HG03565 (cell line): ENCODE measurements at regions not wholly inside any gene's neighbourhood (a gene's known extent, or its start where the extent isn't known, plus 50 kb on each side); places are given as distances from the start of the nearest gene placed in this dataset.

Source experiments
- ATAC-seq: cut with Tn5 transposase; IDR thresholded peaks from one replicate; pipeline ENCODE4 v1.9.1; 2021; ENCODE audit warnings: mild to moderate bottlenecking, moderate library complexity; ENCODE audit not compliant: unreplicated experiment

DNA sequence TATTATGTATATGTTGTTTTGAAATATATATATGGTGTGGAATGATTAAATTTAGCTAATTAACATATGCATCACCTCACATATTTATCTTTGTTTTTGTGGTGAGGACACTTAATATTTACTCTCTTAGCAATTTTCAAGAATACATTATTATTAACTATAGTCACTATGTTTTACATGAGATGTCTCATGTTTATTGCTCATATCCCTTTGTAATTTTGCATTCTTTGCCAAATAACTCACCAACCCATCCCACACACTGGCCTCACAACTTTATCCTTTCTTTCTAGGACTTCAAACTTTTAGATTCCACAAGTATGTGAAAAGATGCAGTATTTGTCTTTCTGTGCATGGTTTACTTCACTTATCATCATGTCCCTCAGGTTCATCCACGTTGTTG lies 950.2 kb upstream of the CADM2 start:
- no peak for ATAC-seq

DNA sequence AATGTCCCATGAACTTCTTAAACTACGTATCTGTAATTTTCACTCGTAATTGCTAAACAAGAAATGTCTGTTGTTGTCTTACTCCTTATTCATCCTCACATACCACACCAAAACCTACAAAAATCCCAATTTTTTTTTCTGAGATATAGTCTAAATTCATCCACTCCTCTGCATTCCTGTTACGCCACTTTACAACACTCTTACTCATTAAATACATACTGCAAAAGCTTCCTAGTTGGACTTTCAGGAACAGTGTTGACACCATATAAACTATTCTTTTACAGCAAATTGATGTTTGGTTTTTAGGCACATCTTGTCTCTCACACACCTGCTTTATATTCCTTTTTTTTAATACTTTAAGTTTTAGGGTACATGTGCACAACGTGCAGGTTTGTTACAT lies 934.9 kb upstream of the CADM2 start:
- ATAC-seq: no peak

DNA sequence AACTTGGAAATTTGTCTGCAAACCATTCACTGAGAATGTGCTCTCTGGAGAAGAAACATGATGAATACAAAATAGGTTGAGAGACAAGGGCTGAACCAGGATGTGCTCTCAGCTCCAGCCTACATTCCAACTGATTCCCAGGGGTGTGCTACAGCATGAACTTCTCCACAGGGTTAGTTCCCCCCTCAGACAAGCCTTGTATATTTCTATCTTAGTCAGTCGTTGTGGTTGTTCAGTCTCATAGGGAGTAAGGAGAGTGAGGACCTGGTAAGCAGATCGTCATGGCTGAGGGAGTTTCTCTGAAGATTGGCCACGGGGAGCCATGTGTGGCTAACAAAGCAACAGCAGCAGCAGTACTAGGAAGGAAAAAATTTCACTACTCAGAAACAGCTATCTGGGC lies 919.7 kb upstream of the CADM2 start:
- ATAC-seq: no peak

DNA sequence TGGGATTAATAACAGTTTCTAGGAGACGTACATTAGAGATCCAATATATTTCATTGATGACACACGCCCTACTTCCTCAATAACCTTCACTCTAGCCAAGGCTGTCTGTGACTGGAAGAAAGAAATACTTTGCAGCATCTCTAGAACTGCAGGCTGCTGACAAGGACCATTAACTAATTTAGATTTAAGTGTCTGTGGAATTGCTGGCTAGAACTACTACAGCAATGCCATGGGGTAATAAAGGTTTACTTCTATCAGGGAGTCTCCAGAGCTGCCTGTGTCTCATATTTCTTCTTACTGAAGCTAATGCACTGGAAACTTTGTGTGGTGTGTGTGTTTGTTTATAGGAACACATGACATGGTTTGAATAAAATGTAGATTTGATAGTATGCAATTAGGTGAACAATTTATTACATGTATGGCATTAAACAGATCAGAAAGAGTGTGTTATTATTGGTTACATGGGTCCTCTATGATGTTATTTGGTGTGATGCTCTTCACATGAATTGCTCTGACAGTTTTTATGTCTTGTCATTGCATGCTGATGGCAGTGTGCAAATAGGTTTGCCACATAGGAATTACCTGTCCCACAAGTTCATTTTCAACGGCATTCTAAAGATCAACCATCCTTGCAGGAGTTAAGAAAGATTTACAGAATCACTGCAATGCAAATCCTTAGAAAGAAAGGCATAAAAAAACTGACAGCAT lies 916.2 kb upstream of the CADM2 start:
- ATAC-seq: no peak

DNA sequence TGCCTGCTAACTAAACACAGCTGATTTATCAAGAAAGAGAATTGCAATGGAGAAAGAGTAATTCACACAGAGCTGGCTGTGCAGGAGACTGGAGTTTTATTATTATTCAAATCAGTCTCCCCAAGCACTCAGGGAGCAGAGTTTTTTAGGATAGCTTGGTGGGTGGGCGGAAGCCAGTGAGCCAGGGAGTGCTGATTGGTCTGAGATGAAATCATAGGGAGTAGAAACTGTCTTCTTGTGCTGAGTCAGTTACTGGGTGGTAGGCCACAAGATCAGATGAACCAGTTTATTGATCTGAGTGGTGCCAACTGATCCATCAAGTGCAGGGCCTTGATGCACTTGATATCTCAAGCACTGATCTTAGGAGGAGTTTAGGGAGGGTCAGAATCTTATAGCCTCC lies 891.9 kb upstream of the CADM2 start:
- ATAC-seq: no peak

DNA sequence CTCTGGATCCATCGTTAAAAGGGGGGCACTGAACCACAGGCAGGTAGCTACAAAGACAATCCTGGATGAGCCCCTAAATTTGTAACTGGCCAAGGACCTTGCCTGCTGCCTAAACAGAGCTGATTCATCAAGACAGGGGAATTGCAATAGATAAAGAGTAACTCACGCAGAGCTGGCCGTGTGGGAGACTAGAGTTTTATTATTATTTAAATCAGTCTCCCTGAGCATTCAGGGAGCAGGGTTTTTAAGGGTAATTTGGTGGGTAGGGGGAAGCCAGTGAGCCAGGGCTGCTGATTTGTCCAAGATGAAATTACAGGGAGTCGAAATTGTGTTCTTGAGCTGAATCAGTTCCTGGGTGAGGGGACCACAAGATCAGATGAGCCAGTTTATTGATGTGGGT lies 885.1 kb upstream of the CADM2 start:
- ATAC-seq: no peak

DNA sequence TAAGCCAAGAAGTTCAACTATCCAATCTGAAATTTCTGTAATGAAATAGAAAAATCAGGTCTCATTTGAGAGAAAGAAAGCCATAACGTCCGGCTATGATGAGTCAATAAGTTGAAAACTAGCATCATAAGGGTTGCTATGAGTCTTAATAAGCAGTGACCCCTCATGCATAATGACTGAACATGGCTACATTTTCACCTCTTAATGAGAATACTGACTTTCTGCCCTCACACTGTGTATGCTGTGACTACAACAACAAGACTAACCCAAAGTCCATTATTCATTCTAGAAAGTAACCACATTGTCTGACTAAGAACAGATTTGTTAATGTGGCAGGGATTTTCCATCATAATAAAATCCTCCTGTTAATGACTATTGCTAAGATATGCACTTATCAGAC lies 884.0 kb upstream of the CADM2 start:
- no peak for ATAC-seq

DNA sequence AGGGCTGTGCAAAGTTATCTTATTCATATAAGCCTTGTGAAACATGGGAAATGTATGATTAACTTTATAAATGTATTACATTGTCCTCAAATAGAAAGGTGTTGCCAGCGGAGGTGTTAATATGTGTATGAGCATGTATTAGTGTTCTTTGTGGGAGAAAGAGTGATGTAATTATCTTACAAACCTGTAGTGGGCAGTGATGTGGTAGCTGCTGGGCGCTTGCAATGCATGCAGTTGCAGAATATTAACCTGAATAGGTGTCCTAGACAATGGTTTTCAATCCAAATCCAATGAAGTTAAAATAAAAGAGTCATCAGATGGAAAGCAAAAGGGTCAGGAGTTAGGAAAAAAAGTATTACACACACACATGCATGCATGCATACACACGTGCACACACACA lies 881.3 kb upstream of the CADM2 start:
- no peak for ATAC-seq

DNA sequence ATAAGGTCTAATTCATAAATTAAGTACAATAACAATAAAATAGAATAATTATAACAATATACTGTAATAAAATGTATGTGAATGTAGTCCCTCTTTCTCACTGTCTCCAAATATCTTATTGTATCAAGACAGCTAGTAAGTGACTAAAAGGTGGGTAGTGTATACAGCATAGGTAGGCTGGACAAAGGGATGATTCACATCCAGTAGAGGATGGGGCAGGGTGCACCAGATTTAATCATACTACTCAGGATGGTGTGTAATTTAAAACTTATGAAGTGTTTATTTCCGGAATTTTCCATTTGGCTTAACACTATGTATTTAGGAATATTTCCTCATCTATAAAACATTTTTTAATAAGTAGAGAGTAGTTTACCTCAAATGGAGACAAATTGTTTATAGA lies 876.1 kb upstream of the CADM2 start:
- no peak for ATAC-seq

DNA sequence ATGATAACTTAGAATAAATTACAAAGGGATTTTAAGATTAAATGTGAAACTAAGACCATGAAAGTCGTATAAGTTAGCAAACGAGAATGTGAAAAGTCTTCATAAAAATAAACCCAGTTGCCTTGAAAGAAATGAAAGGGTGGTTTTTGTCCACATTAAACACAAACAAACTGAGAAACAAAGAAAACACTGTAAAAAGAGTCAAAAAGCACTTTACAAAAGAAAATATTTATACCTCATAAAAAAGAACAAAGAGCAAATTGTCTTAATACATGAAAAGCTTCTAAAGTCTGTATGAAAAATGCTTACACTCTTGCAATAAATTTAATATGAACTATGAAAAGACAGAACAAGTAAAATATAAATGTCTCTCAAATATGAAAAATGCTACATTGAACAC lies 865.9 kb upstream of the CADM2 start:
- no peak for ATAC-seq

DNA sequence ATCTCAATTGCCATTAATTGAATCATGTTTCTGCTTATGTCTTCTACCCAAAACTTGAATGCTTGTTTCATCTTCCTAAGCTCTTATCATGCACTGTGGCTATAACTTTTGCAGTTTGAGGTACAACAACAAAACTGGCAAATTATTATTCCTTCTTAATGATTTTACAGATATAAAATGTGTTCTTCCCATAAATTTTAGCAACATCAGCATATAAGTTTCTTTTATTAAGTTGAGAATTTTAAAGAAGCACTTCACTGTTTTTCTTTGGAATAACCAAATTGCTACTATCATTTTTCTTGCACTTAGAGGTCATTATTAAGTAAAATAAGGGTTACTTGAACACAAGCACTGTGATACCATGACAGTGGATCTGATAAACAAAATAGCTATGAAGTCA lies 862.6 kb upstream of the CADM2 start:
- ATAC-seq: no peak

DNA sequence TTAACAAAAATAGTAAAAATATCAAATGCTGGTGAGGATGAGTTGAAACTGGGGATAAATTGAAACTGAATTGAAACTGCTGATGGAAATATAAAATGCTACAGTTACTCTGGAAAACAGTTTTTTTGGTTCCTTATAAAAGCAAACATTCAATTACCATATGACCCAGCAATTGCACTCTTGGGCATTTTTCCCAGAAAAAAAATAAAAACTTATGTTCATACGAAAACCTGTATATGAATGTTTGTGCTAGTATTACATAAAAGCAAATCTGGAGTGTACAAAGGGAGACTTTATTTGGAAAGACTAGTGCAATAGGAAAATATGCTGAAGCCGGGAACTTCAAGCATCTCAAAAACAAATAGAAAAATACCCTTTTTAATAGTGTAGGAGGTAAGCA lies 857.9 kb upstream of the CADM2 start:
- no peak for ATAC-seq

DNA sequence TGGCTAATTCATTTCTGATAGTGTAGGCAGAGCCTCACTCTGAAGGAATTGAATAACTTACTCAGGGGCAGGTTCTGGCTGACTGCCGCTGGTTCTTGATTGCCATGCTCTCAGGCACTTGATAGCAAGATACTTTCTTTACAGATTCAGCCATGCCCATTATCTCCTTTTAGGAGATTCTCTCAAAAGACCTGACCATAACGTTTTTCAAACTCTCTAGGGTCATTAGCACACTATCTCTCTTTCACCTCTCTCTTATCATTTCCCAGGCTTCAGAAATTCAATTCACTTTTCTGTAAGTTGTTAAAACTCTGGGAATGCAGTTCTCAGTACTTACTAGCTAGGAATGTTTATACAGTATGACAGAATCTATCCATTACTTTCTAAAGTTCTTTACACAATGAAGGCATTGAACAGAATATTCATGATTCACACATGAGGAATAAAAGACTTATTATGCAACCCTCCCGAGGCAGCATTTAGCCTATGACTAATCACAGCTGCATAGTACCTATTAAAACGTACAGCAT lies 850.3 kb upstream of the CADM2 start:
- no peak for ATAC-seq

DNA sequence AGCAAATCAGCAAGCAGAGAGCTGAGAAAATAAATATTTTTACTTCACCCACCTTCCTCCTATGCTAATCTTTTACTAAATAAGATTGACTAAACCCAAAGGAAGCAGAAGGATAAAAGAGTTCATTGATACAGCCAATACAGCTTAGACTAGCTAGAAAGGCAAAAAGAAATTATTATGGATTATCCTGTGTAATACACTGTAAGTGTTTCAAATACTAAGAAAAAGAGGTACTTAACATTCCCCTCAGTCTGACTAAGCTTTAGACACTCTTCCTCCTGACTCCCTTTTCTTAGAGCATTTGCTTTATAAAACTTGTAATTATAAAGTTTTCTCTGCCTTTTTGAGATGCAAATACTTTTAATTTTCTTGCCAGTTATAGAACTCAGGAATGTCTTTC lies 848.9 kb upstream of the CADM2 start:
- ATAC-seq: no peak

DNA sequence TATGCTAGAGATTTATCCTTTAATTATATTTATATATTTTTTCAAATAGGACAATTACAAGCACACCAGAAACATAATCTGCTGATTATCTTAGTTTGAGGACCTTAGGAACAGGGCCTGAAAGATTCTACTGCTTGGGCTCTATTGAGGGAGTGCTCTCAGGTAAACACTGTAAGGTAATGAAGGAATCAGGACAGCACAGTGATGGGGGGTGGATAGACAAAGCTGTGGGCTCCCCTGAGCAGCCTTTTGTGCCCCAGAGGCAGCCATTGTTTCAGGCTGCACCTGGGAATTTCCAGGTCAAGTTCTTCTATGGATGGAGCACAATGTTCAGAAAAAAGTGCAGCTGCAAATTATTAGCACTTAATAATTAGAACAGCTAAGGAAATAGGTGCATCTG lies 848.0 kb upstream of the CADM2 start:
- no peak for ATAC-seq

DNA sequence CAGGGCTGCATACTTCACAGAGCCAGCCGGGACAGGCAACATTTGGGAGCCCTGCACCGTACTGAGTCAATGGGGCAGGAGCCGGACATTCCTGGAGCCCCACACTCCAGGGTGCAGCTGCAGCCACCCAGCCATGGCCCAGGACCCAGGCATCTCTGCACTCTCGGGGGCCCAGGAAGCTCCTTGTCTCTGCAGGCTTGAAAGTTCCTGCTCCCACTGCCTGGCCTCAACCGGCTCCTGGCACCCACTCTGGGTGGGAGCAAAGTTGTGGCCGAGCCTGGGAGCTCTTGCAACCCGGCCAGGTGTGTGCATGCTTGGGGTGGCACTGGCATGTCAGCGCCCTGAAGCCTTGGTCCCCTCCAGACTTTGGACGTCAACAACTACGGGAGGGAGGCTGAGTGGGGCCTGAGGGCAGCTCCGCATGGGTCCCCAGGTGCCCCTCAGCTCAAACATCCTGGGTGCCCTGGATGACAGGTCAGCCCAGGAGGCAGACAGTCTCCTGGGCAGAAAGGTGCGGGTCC lies 833.5 kb upstream of the CADM2 start:
- ATAC-seq: no peak

DNA sequence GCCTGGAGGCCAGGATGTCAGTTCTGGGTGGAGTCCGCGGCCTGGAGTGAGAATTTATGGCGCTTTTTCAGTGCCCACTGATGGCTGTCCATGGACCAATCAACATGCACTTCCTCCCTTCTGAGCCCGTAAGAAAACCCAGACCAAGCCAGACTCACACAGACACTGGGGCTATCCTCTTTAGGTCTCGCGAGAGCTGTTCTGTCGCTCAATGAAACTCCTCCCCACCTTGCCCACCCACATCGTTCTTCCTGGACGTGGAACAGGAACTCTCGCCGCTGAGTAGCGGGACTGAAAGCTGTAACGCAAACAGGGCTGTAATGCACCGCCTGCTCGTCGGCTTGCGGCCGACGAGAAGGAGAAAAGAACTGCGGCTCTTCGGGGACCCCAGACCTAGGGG lies 833.0 kb upstream of the CADM2 start:
- ATAC-seq: no peak

DNA sequence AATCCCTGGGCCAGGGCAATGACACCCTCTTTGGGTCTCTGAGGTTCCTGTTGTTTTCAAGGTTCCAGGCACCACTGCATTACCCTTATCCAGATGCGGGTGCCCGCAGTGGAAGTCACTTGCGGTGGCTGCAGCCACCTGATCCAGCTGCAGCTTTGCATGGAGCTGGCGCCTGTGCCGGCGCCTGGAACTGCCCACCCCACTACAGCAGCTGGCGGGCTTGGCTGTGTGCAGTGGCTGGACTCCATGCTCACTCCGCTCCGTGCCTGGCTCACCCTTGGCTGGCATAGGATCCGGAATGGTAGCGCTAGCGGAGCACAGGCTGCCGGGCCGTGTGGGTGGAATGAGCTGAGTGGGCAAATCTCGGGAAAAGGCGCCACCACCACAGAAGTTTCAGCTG lies 832.6 kb upstream of the CADM2 start:
- no peak for ATAC-seq

DNA sequence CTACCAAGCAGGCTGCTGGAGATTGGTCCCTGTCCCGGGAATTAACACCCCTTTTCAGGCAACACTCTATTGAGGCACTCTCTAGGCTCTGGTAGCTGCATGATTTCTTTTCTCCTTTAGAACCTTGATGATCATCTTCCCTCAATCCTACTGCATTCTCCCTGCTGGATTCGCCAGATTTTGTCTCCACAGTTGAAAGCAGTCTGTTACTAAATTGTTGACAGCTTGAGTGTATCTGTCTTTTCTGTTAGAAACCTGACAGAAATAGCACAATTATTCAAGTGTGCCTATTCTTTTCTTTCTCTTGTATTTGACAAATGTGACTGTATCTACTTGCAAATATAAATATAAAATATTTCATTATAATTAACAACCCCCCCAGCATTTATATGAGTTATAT lies 830.8 kb upstream of the CADM2 start:
- no peak for ATAC-seq

DNA sequence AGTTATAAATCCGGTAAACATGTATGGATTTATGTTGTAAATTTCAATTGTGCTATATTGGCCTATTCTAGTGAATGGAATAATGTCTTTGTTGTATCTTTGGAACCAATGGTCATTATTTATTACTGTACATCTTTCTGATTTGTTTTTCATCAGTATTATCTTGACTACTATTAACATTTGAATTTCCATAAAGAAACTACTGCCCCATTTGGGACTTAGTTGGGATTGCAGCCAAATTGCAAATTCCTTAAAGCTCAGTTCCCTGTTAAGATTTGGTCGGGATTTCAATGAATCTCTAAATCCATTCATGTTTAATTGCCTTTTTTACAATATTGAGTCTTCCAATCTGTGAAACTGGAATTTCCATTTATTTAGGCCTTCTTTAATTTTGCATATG lies 822.4 kb upstream of the CADM2 start:
- no peak for ATAC-seq

DNA sequence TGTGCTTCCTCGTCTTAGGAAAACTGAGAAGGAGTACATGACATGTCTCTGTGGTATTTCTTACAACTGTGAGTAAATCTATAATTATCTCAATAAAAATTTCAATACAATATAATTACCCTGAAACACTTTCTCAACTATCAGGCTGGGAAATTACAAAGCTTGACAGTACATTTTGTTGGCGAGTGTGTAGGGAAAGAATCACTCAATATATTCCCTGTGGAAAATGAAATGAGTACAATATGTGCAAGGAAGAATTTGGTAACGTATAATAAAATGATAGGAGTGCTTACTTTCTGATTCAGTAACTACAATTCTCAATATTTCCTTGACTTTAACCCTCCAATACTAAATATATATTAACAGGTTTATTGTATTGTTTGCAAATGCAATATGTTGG lies 818.2 kb upstream of the CADM2 start:
- ATAC-seq: no peak

DNA sequence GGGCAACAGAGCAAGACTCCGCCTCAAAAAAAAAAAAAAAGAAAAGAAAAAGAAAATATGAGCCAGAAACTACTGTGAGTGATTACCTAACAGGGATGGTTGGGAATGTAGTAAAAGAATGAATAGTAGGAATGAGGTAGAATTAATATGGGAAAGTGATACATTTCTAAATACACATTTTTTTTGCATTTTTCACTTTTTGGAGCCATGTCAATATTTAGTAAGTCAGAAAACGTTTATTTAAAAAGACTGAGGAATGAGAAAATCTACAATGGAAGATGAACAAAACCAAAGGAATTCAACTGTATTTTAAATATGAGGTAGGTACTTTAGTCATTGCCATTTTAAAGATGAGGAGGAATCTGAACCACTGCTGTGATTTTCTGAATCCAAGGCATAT lies 817.2 kb upstream of the CADM2 start:
- ATAC-seq: no peak

DNA sequence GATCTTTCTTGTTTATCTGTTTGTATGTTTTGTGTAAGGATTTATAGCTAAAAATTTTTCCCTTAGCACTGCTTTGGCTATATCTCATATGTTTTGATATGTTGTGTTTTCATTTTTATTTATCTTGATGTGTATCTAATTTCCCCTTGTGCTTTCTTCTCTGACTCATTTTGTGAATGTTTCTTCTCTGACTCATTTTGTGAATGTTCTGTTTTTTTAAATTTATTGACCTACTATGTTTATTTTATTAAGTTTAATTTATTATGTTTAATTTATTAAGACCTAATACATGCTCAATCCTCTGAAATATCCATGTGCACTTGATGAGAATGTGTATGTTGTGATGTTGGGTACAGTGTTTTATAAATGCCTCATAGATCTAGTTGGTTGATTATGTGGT lies 793.5 kb upstream of the CADM2 start:
- ATAC-seq: no peak
